MM.1S (cell line): ENCODE measurements at regions not wholly inside any gene's neighbourhood (a gene's known extent, or its start where the extent isn't known, plus 50 kb on each side); places are given as distances from the start of the nearest gene placed in this dataset.

Experiments used
- EZH2 ChIP-seq: fragments of 300-600 bp; sonication (generic); optimal IDR thresholded peaks from 2 replicates; pipeline ENCODE3; 2017; ENCODE audit warnings: low read depth, mild to moderate bottlenecking, antibody characterized with exemption, low read length, mixed read lengths
- TF ChIP-seq, protein P1 (sequence below): fragments of 300-600 bp; sonication (generic); IDR thresholded peaks from 2 replicates; pipeline ENCODE4 v1.5.1; 2016; ENCODE audit warnings: antibody characterized with exemption, low read length, mixed read lengths

DNA sequence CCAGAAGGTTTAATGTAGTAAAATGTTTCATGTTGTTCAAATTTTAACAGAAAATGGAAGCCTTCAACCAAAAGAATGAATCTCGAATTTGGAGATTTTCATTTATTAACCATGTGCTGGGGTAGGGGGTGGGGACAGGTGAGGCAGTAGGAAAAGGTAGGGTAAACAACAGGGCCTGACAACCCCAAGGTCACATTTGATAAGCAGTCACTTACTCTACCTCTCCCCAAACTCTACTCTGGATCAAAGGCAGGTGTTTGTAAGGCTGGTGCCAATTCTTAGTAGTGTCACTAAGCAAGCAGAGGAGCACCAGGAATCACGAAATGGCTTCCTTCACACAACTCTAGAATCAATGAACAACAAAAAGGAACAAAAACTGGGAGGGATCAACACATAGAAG is 138.0 kb downstream of the ZFAND4 start:
- TF ChIP-seq, protein P1, sequence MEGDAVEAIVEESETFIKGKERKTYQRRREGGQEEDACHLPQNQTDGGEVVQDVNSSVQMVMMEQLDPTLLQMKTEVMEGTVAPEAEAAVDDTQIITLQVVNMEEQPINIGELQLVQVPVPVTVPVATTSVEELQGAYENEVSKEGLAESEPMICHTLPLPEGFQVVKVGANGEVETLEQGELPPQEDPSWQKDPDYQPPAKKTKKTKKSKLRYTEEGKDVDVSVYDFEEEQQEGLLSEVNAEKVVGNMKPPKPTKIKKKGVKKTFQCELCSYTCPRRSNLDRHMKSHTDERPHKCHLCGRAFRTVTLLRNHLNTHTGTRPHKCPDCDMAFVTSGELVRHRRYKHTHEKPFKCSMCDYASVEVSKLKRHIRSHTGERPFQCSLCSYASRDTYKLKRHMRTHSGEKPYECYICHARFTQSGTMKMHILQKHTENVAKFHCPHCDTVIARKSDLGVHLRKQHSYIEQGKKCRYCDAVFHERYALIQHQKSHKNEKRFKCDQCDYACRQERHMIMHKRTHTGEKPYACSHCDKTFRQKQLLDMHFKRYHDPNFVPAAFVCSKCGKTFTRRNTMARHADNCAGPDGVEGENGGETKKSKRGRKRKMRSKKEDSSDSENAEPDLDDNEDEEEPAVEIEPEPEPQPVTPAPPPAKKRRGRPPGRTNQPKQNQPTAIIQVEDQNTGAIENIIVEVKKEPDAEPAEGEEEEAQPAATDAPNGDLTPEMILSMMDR, result no peak
- TF ChIP-seq EZH2, result no peak
